Type B pancreatic cell (in vitro differentiated cells): ENCODE measurements at regions not wholly inside any gene's neighbourhood (a gene's known extent, or its start where the extent isn't known, plus 50 kb on each side); places are given as distances from the start of the nearest gene placed in this dataset.

ENCODE experiments used
- DNase-seq: peaks from one replicate; pipeline ENCODE4 v3.0.0; 2021; ENCODE audit warnings: mixed read lengths; ENCODE audit not compliant: unreplicated experiment; ENCODE audit errors: extremely low spot score
- H3K27ac Mint-ChIP-seq: 2 replicates; pipeline ENCODE4 v1.8.0; 2021; ENCODE audit warnings: mild to moderate bottlenecking, mixed read lengths
- H3K27me3 Mint-ChIP-seq: 2 replicates; pipeline ENCODE4 v1.8.0; 2021; ENCODE audit warnings: mixed read lengths
- H3K36me3 Mint-ChIP-seq: 2 replicates; pipeline ENCODE4 v1.8.0; 2021; ENCODE audit warnings: mixed read lengths
- H3K4me1 Mint-ChIP-seq: one replicate; pipeline ENCODE4 v1.8.0; 2021; ENCODE audit warnings: mixed read lengths; ENCODE audit not compliant: unreplicated experiment
- H3K4me3 Mint-ChIP-seq: 2 replicates; pipeline ENCODE4 v1.8.0; 2021; ENCODE audit warnings: mild to moderate bottlenecking, mixed read lengths
- H3K9me3 Mint-ChIP-seq: 2 replicates; pipeline ENCODE4 v1.8.0; 2021; ENCODE audit warnings: mixed read lengths
- TF ChIP-seq, protein P1 (sequence below): fragments of 200-600 bp; sonication (generic); conservative IDR thresholded peaks from 2 replicates; pipeline ENCODE4 v1.5.0; 2021; ENCODE audit warnings: antibody characterized with exemption, mild to moderate bottlenecking

DNA sequence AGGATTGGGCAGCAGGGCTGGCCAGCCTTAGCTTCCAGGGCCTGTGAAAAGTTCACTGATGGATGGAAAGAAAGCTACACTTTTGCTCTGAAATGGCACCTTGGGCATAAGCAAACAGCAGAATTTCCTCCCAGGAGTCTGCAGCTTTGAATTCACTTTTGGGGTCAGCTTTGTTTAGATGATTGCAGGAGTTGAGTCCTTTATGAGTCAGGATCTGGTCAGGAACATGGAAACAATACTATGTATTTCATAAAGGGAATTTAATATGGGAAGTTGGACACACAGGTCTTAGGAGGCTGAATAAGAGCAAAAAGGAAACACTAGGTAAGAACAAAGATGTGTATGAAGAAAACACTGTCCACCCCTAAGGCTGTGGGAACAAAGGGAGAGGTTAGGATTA is 345.3 kb downstream of the TSN start:
- Mint-ChIP-seq H3K27me3 (peaks cover 4% of the 10 kb centered on the region), H3K27ac (no peak overlapping the region), H3K9me3 (no peaks in the 10 kb centered on the region), H3K4me3 (no peak overlapping the region), H3K4me1 (peaks cover 3% of the 10 kb centered on the region), H3K36me3 (no peaks in the 10 kb centered on the region)
- DNase-seq = no peak
- TF ChIP-seq, protein P1, sequence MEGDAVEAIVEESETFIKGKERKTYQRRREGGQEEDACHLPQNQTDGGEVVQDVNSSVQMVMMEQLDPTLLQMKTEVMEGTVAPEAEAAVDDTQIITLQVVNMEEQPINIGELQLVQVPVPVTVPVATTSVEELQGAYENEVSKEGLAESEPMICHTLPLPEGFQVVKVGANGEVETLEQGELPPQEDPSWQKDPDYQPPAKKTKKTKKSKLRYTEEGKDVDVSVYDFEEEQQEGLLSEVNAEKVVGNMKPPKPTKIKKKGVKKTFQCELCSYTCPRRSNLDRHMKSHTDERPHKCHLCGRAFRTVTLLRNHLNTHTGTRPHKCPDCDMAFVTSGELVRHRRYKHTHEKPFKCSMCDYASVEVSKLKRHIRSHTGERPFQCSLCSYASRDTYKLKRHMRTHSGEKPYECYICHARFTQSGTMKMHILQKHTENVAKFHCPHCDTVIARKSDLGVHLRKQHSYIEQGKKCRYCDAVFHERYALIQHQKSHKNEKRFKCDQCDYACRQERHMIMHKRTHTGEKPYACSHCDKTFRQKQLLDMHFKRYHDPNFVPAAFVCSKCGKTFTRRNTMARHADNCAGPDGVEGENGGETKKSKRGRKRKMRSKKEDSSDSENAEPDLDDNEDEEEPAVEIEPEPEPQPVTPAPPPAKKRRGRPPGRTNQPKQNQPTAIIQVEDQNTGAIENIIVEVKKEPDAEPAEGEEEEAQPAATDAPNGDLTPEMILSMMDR = no peak

DNA sequence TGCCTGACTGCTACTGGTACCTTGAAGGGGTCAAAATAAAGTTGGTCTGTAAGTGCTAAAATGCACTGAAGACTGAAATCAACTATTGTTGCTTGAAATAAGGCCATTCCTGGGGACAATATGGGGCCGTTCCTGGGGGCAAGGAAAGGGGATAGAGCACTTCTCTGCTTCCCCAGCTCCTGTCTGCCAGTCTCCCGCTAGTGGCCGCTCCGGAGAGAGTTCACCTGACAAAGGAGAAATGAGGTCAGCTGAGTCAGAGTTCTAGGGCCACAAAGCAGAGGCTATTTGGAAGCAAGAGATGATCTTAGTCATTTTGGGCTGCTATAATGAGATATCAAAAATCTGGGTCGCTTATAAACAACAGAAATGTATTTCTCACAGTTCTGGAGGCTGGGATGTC is 345.9 kb downstream of the TSN start:
- H3K9me3 Mint-ChIP-seq = no peaks in the 10 kb centered on the region
- no peak overlapping the region for H3K27ac Mint-ChIP-seq
- TF ChIP-seq, protein P1 = no peak
- no peaks in the 10 kb centered on the region for H3K36me3 Mint-ChIP-seq
- no peak for DNase-seq
- H3K4me3 Mint-ChIP-seq = no peak overlapping the region
- H3K27me3 Mint-ChIP-seq = peaks cover 4% of the 10 kb centered on the region
- peaks cover 3% of the 10 kb centered on the region for H3K4me1 Mint-ChIP-seq

DNA sequence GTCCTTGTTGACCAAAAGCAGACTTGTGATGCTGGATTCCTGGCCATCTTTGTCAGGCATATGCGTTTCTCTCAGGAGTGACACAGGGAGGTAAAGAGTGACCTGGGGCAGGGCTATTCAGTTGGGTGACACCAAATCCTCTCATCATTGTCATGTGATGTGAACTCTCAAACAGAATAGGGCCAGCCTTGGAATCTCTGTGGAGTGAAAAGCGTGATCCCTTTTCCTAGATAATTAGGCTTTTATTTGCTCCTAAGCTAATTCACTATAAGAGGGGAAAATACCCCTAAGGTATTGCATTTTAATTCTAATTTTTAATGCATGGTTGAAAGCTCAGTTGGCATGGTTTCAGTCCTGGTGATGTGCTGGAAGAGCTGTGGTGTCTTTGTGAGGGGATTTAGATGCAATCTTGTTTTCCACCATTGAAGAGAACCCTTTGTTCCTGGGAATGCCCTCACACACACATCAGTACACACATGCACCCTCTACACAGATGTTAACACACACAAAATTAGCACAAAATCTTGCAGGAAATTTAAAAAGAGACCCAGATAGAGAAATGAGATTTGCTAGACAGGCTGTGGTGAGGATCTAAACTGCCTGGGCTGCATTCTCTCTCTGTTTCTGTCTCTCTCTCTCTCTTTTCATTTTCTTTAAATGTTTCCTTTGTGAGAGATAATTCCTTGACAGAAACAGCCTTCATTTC is 349.9 kb downstream of the TSN start:
- Mint-ChIP-seq H3K4me1 (peaks cover 13% of the 10 kb centered on the region), H3K27ac (no peak overlapping the region), H3K4me3 (no peak overlapping the region), H3K27me3 (no peaks in the 10 kb centered on the region), H3K36me3 (no peaks in the 10 kb centered on the region), H3K9me3 (no peaks in the 10 kb centered on the region)
- TF ChIP-seq, protein P1 = no peak
- no peak for DNase-seq

DNA sequence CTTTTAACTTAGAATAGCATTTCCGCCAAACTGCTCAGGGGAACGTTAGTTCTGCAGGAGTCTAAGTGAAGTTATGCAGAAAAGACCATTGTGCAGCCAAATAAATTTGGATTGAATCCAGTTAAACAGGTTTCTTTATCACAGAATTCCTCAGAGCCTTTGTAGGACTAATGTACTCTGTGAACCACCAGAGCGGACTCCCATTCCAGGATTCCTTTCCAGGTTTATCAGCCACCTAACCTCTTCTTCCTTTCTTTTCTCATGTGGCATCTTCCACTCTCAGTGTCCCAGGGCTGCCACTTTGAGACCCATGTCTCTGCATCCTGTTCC is 350.4 kb downstream of the TSN start:
- Mint-ChIP-seq H3K27me3 (no peaks in the 10 kb centered on the region), H3K4me3 (no peak overlapping the region), H3K9me3 (no peaks in the 10 kb centered on the region), H3K4me1 (peaks cover 13% of the 10 kb centered on the region), H3K36me3 (no peaks in the 10 kb centered on the region), H3K27ac (no peak overlapping the region)
- DNase-seq = no peak
- TF ChIP-seq, protein P1 = no peak

DNA sequence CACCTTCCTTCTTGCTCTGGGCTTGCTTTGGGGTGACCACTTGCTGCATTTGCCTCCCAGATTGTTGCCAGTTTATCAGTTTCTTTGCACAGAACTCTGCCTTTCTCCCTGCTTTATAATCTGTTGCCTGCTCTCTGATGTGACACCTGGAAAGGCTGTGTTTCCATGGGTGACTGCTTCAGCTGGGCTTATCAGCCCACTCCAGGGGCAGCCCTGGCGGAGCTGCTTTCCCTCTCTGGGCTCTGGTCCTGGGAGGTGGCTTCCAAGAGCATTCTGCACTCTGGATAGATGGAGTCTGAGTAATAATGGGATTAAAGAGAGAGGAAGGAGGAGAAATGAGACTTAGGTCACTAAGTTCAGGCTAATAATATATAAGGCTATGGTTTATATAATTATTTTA is 352.7 kb downstream of the TSN start:
- Mint-ChIP-seq H3K27ac (no peak overlapping the region), H3K9me3 (no peaks in the 10 kb centered on the region), H3K36me3 (no peaks in the 10 kb centered on the region), H3K27me3 (no peaks in the 10 kb centered on the region), H3K4me3 (no peak overlapping the region), H3K4me1 (peaks cover 13% of the 10 kb centered on the region)
- DNase-seq = no peak
- TF ChIP-seq, protein P1 = no peak
